Panc1 (cell line): ENCODE measurements at regions not wholly inside any gene's neighbourhood (a gene's known extent, or its start where the extent isn't known, plus 50 kb on each side); places are given as distances from the start of the nearest gene placed in this dataset.
"Not testable (repeated sequence)": the region's sequence is repeated elsewhere in the genome, so short reads cannot be mapped to it uniquely, and the experiment has no call there.

Source experiments
- ATAC-seq: fragments of 200-7000 bp; cut with Tn5 transposase; 2 replicates; pipeline ENCODE4 v1.9.1; 2020; ENCODE audit warnings: mild to moderate bottlenecking, moderate library complexity
- BruUV-seq: library from RNA; stranded (reverse); fragments of 400-500 nt; replicated peaks from 2 replicates; lab custom pipeline; 2021; lab: Mats Ljungman, UMichigan
- CTCF ChIA-PET: fragments of 300-600 bp; sonication (Branson Sonifier 250); formaldehyde crosslinking; loops from one replicate; lab custom pipeline; 2022; ENCODE audit warnings: antibody characterized with exemption; lab: Charles Lee
- POLR2A ChIA-PET: fragments of 300-600 bp; sonication (Branson Sonifier 250); formaldehyde crosslinking; loops from one replicate; lab custom pipeline; 2022; ENCODE audit warnings: antibody characterized with exemption; lab: Charles Lee
- DNase-seq: peaks from one replicate; pipeline ENCODE4 v3.0.0-alpha.2; 2010; ENCODE audit warnings: low read depth, low spot score
- H3K27ac ChIP-seq: 2 replicates; pipeline ENCODE4 v1.5.1; 2011; ENCODE audit warnings: mild to moderate bottlenecking, low read length, inconsistent platforms
- H3K27me3 ChIP-seq: fragments of 200-500 bp; sonication (Bioruptor generic); 2 replicates; pipeline ENCODE4 v1.6.0; 2014; ENCODE audit warnings: low read length, inconsistent platforms; ENCODE audit not compliant: control insufficient read depth, insufficient read depth
- H3K36me3 ChIP-seq: fragments of 200-500 bp; sonication (Bioruptor generic); 2 replicates; pipeline ENCODE4 v1.5.1; 2014; ENCODE audit warnings: inconsistent platforms, mild to moderate bottlenecking, low read length, moderate library complexity; ENCODE audit not compliant: control insufficient read depth, insufficient read depth
- H3K4me1 ChIP-seq: 2 replicates; pipeline ENCODE4 v1.5.1; 2011; ENCODE audit warnings: inconsistent platforms, mild to moderate bottlenecking, low read length, moderate library complexity; ENCODE audit not compliant: control insufficient read depth, insufficient read depth
- H3K4me3 ChIP-seq, 2 experiments: 2 replicates each; pipeline ENCODE4 v1.5.1; 2011 to 2012; ENCODE audit warnings: low read depth in 2 of 2, low read length in 2 of 2, mild to moderate bottlenecking in 2 of 2, inconsistent platforms in 1 of 2, moderate library complexity in 1 of 2
- H3K9me3 ChIP-seq: fragments of 200-500 bp; sonication (Bioruptor generic); 2 replicates; pipeline ENCODE4 v1.5.1; 2014; ENCODE audit warnings: low read depth, mild to moderate bottlenecking, inconsistent platforms, low read length, moderate library complexity; ENCODE audit not compliant: control insufficient read depth, insufficient read depth
- CTCF ChIP-seq: fragments of 450-650 bp; IDR thresholded peaks from 2 replicates; pipeline ENCODE4 v1.5.1; 2017; ENCODE audit warnings: mild to moderate bottlenecking
- POLR2AphosphoS5 ChIP-seq: IDR thresholded peaks from 2 replicates; pipeline ENCODE4 v1.6.1; 2012; ENCODE audit warnings: mild to moderate bottlenecking, low read depth, low read length, moderate library complexity
- REST ChIP-seq, 2 experiments: IDR thresholded peaks; 2 replicates each; pipeline ENCODE4 v1.6.1; 2011 to 2012; ENCODE audit warnings: low read depth in 2 of 2, control low read depth in 1 of 2, low read length in 1 of 2, mild to moderate bottlenecking in 1 of 2, moderate library complexity in 1 of 2; ENCODE audit not compliant: insufficient read depth in 1 of 2
- SIN3A ChIP-seq: IDR thresholded peaks from 2 replicates; pipeline ENCODE4 v1.6.1; 2012; ENCODE audit warnings: low read depth, mild to moderate bottlenecking, low read length, moderate library complexity, borderline replicate concordance; ENCODE audit not compliant: insufficient read depth
- TCF7L2 ChIP-seq: IDR thresholded peaks from 2 replicates; pipeline ENCODE4 v1.6.1; 2011; ENCODE audit warnings: mild to moderate bottlenecking, low read depth, low read length, inconsistent platforms
- in situ Hi-C: cut with HindIII; loops from 2 replicates; pipeline ENCODE4 v1.10.0; 2016; ENCODE audit warnings: low sequenced_read_pairs, low pct_unique_long_range_greater_than_20kb
- intact Hi-C: fragments of 100-400 bp; cut with micrococcal nuclease; formaldehyde crosslinking; loops from one replicate; pipeline ENCODE4 v1.10.0; 2022; ENCODE audit not compliant: unreplicated experiment

- Histone ChIP-seq H3K27ac (no peak overlapping the region), H3K4me1 (no peaks in the 10 kb centered on the region), H3K4me3 (no peak overlapping the region), H3K9me3 (no peaks in the 10 kb centered on the region), H3K27me3 (no peaks in the 10 kb centered on the region), H3K36me3 (no peaks in the 10 kb centered on the region)
- no peak for DNase-seq
- POLR2A ChIA-PET, result no interaction called here
- in situ Hi-C loops, result no loop called here
- intact Hi-C loops, result no loop called here
- no peak for TF ChIP-seq CTCF
- no peak for TF ChIP-seq POLR2AphosphoS5
- TF ChIP-seq TCF7L2, result no peak
- TF ChIP-seq REST (IDR thresholded peaks at IDR 0.05; ENCODE audit: insufficient read depth in 1 of 2, low read depth in 2 of 2, low read length in 1 of 2), result no peak
- TF ChIP-seq SIN3A, result no peak
- BruUV-seq, result no TSS peak
- no peak for ATAC-seq
- CTCF ChIA-PET, result no interaction called here
Measured at GRCh38 chr4:93912146-93912545, 83.6 kb downstream of the ATOH1 start.

- BruUV-seq, result no TSS peak
- Histone ChIP-seq H3K36me3 (no peaks in the 10 kb centered on the region), H3K27me3 (no peaks in the 10 kb centered on the region), H3K9me3 (no peaks in the 10 kb centered on the region), H3K4me1 (no peaks in the 10 kb centered on the region), H3K4me3 (no peak overlapping the region), H3K27ac (no peak overlapping the region)
- ChIA-PET POLR2A (no interaction called here), CTCF (no interaction called here)
- no peak for DNase-seq
- in situ Hi-C loops (no loop called here), intact Hi-C loops (no loop called here)
- TF ChIP-seq CTCF (no peak), TCF7L2 (no peak), POLR2AphosphoS5 (no peak), SIN3A (no peak), REST (IDR thresholded peaks at IDR 0.05; ENCODE audit: insufficient read depth in 1 of 2, low read depth in 2 of 2, low read length in 1 of 2) (no peak)
- ATAC-seq, result no peak
Measured at GRCh38 chr4:93918856-93919255, 90.3 kb downstream of the ATOH1 start.

GRCh38 chr4:93923570-93923969 is 95.0 kb downstream of the ATOH1 start:
- intact Hi-C loops, ATAC-seq, H3K4me3 ChIP-seq, DNase-seq, CTCF ChIA-PET, H3K4me1 ChIP-seq, POLR2A ChIA-PET, H3K27me3 ChIP-seq, H3K27ac ChIP-seq, H3K9me3 ChIP-seq, BruUV-seq, H3K36me3 ChIP-seq, in situ Hi-C loops: not testable (repeated sequence)
